Keratinocyte (primary cell): ENCODE measurements at regions not wholly inside any gene's neighbourhood (a gene's known extent, or its start where the extent isn't known, plus 50 kb on each side); places are given as distances from the start of the nearest gene placed in this dataset.

ENCODE experiments used
- DNase-seq: peaks from one replicate; pipeline ENCODE4 v3.0.0-alpha.2; 2011; ENCODE audit warnings: low read depth, missing footprints, low spot score
- FAIRE-seq: peaks from 2 replicates; lab custom pipeline; 2011; peaks lifted over from hg19 to GRCh38; lab: Jason Lieb, UNC
- H2AFZ ChIP-seq: 2 replicates; pipeline ENCODE4 v1.6.0; 2012; ENCODE audit warnings: low read length, control low read depth, inconsistent platforms; ENCODE audit not compliant: control insufficient read depth
- H3K27ac ChIP-seq: 2 replicates; pipeline ENCODE4 v1.5.1; 2011; ENCODE audit warnings: low read length; ENCODE audit not compliant: control insufficient read depth, insufficient read depth
- H3K27me3 ChIP-seq: 3 replicates; pipeline ENCODE4 v1.6.0; 2011; ENCODE audit warnings: low read length; ENCODE audit not compliant: control insufficient read depth, insufficient read depth; ENCODE audit errors: extremely low read depth
- H3K36me3 ChIP-seq, 2 experiments: 2 replicates in 1 of 2; 3 replicates in 1 of 2; pipeline ENCODE4 v1.5.1; 2011; ENCODE audit warnings: low read length in 2 of 2, mild to moderate bottlenecking in 1 of 2; ENCODE audit not compliant: control insufficient read depth in 2 of 2, insufficient read depth in 2 of 2; ENCODE audit errors: extremely low read depth in 1 of 2
- H3K4me1 ChIP-seq: 3 replicates; pipeline ENCODE4 v1.5.1; 2011; ENCODE audit warnings: low read length; ENCODE audit not compliant: control insufficient read depth, insufficient read depth; ENCODE audit errors: extremely low read depth
- H3K4me2 ChIP-seq: 3 replicates; pipeline ENCODE4 v1.6.0; 2011; ENCODE audit warnings: low read depth, low read length; ENCODE audit not compliant: control insufficient read depth, insufficient read depth; ENCODE audit errors: extremely low read depth
- H3K4me3 ChIP-seq, 3 experiments: fragments of 200-600 bp in 1 of 3; sonication (generic) in 1 of 3; 2 replicates in 2 of 3; 3 replicates in 1 of 3; pipeline ENCODE4 v1.5.1; 2011 to 2016; ENCODE audit warnings: low read length in 3 of 3, mild to moderate bottlenecking in 3 of 3, control low read depth in 2 of 3, inconsistent platforms in 1 of 3, low read depth in 1 of 3, mixed read lengths in 1 of 3, mixed run types in 1 of 3, moderate library complexity in 1 of 3; ENCODE audit not compliant: control insufficient read depth in 2 of 3, insufficient read depth in 2 of 3; ENCODE audit errors: extremely low read depth in 1 of 3
- H3K79me2 ChIP-seq: 2 replicates; pipeline ENCODE4 v1.6.0; 2012; ENCODE audit warnings: low read length; ENCODE audit not compliant: control insufficient read depth, insufficient read depth
- H3K9ac ChIP-seq: 3 replicates; pipeline ENCODE4 v1.6.0; 2011; ENCODE audit warnings: low read length; ENCODE audit not compliant: control insufficient read depth, insufficient read depth; ENCODE audit errors: extremely low read depth
- H3K9me1 ChIP-seq: 3 replicates; pipeline ENCODE4 v1.6.0; 2011; ENCODE audit warnings: low read length; ENCODE audit not compliant: control insufficient read depth, insufficient read depth; ENCODE audit errors: extremely low read depth
- H3K9me3 ChIP-seq: 2 replicates; pipeline ENCODE4 v1.5.1; 2012; ENCODE audit warnings: low read depth, low read length; ENCODE audit not compliant: control insufficient read depth
- H4K20me1 ChIP-seq: 3 replicates; pipeline ENCODE4 v1.6.0; 2011; ENCODE audit warnings: low read length; ENCODE audit not compliant: control insufficient read depth, insufficient read depth; ENCODE audit errors: extremely low read depth
- CTCF ChIP-seq, 3 experiments: IDR thresholded peaks in 1 of 3; conservative IDR thresholded peaks in 1 of 3; optimal IDR thresholded peaks in 1 of 3; 2 replicates in 2 of 3; 3 replicates in 1 of 3; pipeline versions ENCODE3 to v1.5.1; 2011; ENCODE audit warnings: low read length in 3 of 3, mild to moderate bottlenecking in 3 of 3, moderate library complexity in 2 of 3, control low read depth in 1 of 3, inconsistent platforms in 1 of 3; ENCODE audit not compliant: insufficient read depth in 2 of 3; ENCODE audit errors: extremely low read depth in 1 of 3
- EZH2 ChIP-seq: IDR thresholded peaks from one replicate; pipeline ENCODE4 v1.6.1; 2012; ENCODE audit warnings: inconsistent platforms, mild to moderate bottlenecking, low read length, moderate library complexity
- dilution Hi-C: fragments of 300-500 bp; cut with MboI; formaldehyde crosslinking; loops from one replicate; pipeline ENCODE4 v1.7.0; 2020; ENCODE audit warnings: low sequenced_read_pairs; ENCODE audit not compliant: extremely low pct_ligation_motif_present

GRCh38 chr6:191487-192312 is 100.6 kb upstream of the DUSP22 start:
- Histone ChIP-seq H3K36me3 (no peaks in the 10 kb centered on the region), H3K9me3 (no peaks in the 10 kb centered on the region), H3K4me3 (no peak overlapping the region), H3K79me2 (no peaks in the 10 kb centered on the region), H4K20me1 (no peaks in the 10 kb centered on the region), H3K4me2 (no peak overlapping the region), H3K4me1 (no peaks in the 10 kb centered on the region), H3K9ac (no peak overlapping the region), H3K9me1 (no peaks in the 10 kb centered on the region), H2AFZ (no peak overlapping the region), H3K27ac (no peak overlapping the region), H3K27me3 (no peaks in the 10 kb centered on the region)
- no peak for DNase-seq
- dilution Hi-C loops = no loop called here
- TF ChIP-seq CTCF (optimal IDR thresholded peaks at IDR 0.05 in 1 of 3, IDR thresholded peaks at IDR 0.05 in 1 of 3, conservative IDR thresholded peaks at IDR 0.05 in 1 of 3; ENCODE audit: extremely low read depth in 1 of 3, insufficient read depth in 2 of 3, low read length in 3 of 3) = no peak
- no peak for TF ChIP-seq EZH2
- FAIRE-seq = no peak

GRCh38 chr6:192313-192664 is 100.0 kb upstream of the DUSP22 start:
- Histone ChIP-seq H3K4me2 (no peak overlapping the region), H3K4me3 (no peak overlapping the region), H3K79me2 (no peaks in the 10 kb centered on the region), H3K9me3 (no peaks in the 10 kb centered on the region), H3K9me1 (no peaks in the 10 kb centered on the region), H3K9ac (no peak overlapping the region), H3K27me3 (no peaks in the 10 kb centered on the region), H3K4me1 (no peaks in the 10 kb centered on the region), H2AFZ (no peak overlapping the region), H3K36me3 (no peaks in the 10 kb centered on the region), H3K27ac (no peak overlapping the region), H4K20me1 (no peaks in the 10 kb centered on the region)
- DNase-seq = no peak
- dilution Hi-C loops = no loop called here
- FAIRE-seq = no peak
- TF ChIP-seq EZH2 (no peak), CTCF (optimal IDR thresholded peaks at IDR 0.05 in 1 of 3, IDR thresholded peaks at IDR 0.05 in 1 of 3, conservative IDR thresholded peaks at IDR 0.05 in 1 of 3; ENCODE audit: extremely low read depth in 1 of 3, insufficient read depth in 2 of 3, low read length in 3 of 3) (no peak)
